ENCODE measurements at regions not wholly inside any gene's neighbourhood (a gene's known extent, or its start where the extent isn't known, plus 50 kb on each side); places are given as distances from the start of the nearest gene placed in this dataset.

DNA sequence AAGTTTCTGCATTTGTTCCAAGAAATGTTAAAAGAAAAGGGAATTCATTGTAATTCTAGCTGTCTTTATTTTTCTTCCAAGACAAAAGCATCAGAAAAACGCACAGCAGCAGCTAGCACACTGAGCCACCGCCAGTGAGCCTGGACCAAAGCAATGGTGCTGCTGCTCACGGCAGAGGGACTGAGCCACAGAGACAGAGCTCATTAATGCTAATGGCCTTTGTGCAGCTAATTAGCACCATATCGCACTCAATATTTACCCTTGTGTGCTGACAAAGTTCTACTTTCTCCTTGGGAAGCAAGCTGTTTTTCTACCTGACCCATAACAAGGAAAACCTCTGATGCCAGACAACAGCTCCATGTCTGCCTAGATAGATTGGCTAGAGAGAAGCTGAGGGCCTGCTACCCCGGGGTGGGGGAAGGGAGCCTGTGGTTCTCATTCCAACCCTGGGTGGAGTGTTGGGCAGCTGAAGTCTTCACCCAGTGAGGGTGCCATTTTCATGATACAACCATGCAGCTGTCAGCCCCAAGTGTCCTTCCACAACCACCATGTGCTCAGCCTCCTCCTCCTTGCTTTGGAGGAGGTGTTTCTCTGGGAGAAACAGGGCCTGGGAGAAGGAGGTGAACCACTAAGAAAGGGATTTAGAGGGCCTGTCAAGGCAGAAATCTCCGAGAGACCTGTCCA is 131.1 kb upstream of the NCAM1 start:
- H3K27ac ChIP-seq (ENCODE audit: low read length): no peak overlapping the region
- H3K4me3 ChIP-seq (ENCODE audit: low read depth in 1 of 2, low read length in 2 of 2): no peak overlapping the region
- H3K9me3 ChIP-seq (ENCODE audit: control insufficient read depth in 1 of 2, low read length in 2 of 2): no peaks in the 10 kb centered on the region
- no peaks in the 10 kb centered on the region for H3K27me3 ChIP-seq (ENCODE audit: low read depth, low read length)
- peaks cover 0 to 4% of the 10 kb centered on the region in 2 donors for H3K4me1 ChIP-seq (ENCODE audit: control insufficient read depth in 1 of 2, insufficient read depth in 2 of 2, low read length in 2 of 2)
- H3K36me3 ChIP-seq (ENCODE audit: control insufficient read depth in 1 of 2, insufficient read depth in 2 of 2, low read length in 2 of 2): no peaks in the 10 kb centered on the region

- no peaks in the 10 kb centered on the region for H3K9me3 ChIP-seq (ENCODE audit: control insufficient read depth in 1 of 2, low read length in 2 of 2)
- H3K27me3 ChIP-seq (ENCODE audit: low read depth, low read length): no peaks in the 10 kb centered on the region
- no peak overlapping the region for H3K4me3 ChIP-seq (ENCODE audit: low read depth in 1 of 2, low read length in 2 of 2)
- H3K4me1 ChIP-seq (ENCODE audit: control insufficient read depth in 1 of 2, insufficient read depth in 2 of 2, low read length in 2 of 2): peaks cover 0 to 4% of the 10 kb centered on the region in 2 donors
- H3K27ac ChIP-seq (ENCODE audit: low read length): no peak overlapping the region
- H3K36me3 ChIP-seq (ENCODE audit: control insufficient read depth in 1 of 2, insufficient read depth in 2 of 2, low read length in 2 of 2): no peaks in the 10 kb centered on the region
These were observed 130.2 kb upstream of the NCAM1 start for GRCh38 chr11:112831041-112831440.

- Histone ChIP-seq H3K27ac (ENCODE audit: low read length) (no peak overlapping the region), H3K27me3 (ENCODE audit: low read depth, low read length) (no peaks in the 10 kb centered on the region), H3K9me3 (ENCODE audit: control insufficient read depth in 1 of 2, low read length in 2 of 2) (no peaks in the 10 kb centered on the region), H3K4me3 (ENCODE audit: low read depth in 1 of 2, low read length in 2 of 2) (no peak overlapping the region), H3K36me3 (ENCODE audit: control insufficient read depth in 1 of 2, insufficient read depth in 2 of 2, low read length in 2 of 2) (no peaks in the 10 kb centered on the region), H3K4me1 (ENCODE audit: control insufficient read depth in 1 of 2, insufficient read depth in 2 of 2, low read length in 2 of 2) (peaks cover 0 to 4% of the 10 kb centered on the region in 2 donors)
These were observed 129.1 kb upstream of the NCAM1 start for GRCh38 chr11:112831969-112832766.

DNA sequence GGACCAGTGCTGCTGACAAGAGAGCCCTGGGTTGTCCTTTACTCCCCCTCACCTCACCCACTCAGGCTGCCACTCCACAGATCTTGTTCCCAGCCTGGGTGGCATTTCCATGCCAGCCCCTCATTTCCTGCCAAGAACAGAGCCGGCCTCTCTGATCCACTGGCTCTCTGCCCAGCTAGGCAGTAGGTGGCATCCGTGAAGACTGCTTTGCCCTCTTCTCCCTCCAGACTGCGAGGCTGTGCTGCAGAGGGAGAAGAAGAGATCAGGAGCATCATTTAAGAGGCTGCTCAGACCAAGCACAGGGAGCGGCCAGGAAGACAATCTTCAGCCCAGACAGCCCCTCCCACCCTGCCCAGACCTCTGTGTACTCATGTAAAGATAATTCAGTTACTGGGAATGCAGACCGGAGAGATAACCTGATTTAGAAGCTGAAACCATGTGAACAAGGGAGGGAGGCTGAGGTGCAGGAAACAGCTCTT is 126.9 kb upstream of the NCAM1 start:
- no peaks in the 10 kb centered on the region for H3K9me3 ChIP-seq (ENCODE audit: control insufficient read depth in 1 of 2, low read length in 2 of 2)

DNA sequence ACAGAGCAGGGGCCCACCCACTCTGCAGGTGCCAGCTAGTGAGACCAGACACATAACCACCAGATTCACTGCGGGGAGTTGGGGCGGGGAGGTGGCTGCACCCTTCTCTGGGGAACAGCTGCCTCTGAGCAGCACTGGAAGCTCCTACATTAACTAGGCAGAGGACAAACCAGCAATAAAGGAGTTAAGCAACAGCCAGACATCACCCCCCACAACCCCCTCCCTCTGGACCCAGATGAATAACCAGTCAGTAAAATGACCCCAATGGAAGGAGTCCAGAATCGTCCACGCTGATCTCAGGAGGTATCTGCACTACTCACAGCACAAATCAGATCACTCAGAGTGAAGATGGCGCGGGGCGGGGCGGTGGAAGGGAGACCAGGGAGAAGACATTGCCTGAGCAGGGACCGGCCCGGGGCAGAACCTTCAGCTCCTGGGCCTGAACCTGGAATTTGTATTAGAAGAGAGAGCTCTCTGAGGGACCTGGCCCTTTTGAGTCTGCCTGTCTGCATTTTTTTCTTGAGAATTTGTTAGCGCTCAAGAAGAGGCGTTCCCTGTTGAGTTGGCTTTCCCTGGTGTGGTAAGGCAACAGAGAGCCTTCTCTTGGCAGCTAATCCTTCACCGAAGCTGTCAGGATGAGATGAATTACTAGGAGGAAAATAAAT is 125.5 kb upstream of the NCAM1 start:
- Histone ChIP-seq H3K9me3 (ENCODE audit: control insufficient read depth in 1 of 2, low read length in 2 of 2) (no peaks in the 10 kb centered on the region), H3K36me3 (ENCODE audit: control insufficient read depth in 1 of 2, insufficient read depth in 2 of 2, low read length in 2 of 2) (no peaks in the 10 kb centered on the region), H3K4me1 (ENCODE audit: control insufficient read depth in 1 of 2, insufficient read depth in 2 of 2, low read length in 2 of 2) (peaks cover 0 to 4% of the 10 kb centered on the region in 2 donors), H3K4me3 (ENCODE audit: low read depth in 1 of 2, low read length in 2 of 2) (no peak overlapping the region), H3K27me3 (ENCODE audit: low read depth, low read length) (no peaks in the 10 kb centered on the region), H3K27ac (ENCODE audit: low read length) (no peak overlapping the region)

More for the DNA sequence above, 126.9 kb upstream of the NCAM1 start:
- no peak overlapping the region for H3K4me3 ChIP-seq (ENCODE audit: low read depth in 1 of 2, low read length in 2 of 2)
- no peaks in the 10 kb centered on the region for H3K27me3 ChIP-seq (ENCODE audit: low read depth, low read length)
- H3K27ac ChIP-seq (ENCODE audit: low read length): no peak overlapping the region
- peaks cover 0 to 4% of the 10 kb centered on the region in 2 donors for H3K4me1 ChIP-seq (ENCODE audit: control insufficient read depth in 1 of 2, insufficient read depth in 2 of 2, low read length in 2 of 2)
- no peaks in the 10 kb centered on the region for H3K36me3 ChIP-seq (ENCODE audit: control insufficient read depth in 1 of 2, insufficient read depth in 2 of 2, low read length in 2 of 2)

DNA sequence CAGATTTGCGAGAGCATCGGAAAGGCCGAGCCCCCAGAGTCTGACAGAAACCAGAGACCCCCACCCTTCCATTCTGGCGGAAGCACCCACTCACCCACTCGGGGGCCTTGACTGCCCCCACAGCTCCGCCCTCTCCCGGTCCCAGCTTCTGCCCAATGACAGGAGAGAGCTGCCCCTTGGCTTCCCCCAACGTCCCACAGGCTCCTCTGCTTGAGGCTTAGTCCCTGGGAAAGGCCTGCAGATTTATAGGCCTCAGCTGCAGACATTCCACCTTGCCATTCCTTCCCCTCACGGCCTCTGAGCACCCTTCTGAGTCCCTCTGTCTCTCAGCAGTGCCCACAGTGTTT is 125.0 kb upstream of the NCAM1 start:
- H3K4me1 ChIP-seq (ENCODE audit: control insufficient read depth in 1 of 2, insufficient read depth in 2 of 2, low read length in 2 of 2): peaks cover 0 to 4% of the 10 kb centered on the region in 2 donors

GRCh38 chr11:112837162-112837826 is 123.9 kb upstream of the NCAM1 start:
- H3K4me1 ChIP-seq (ENCODE audit: control insufficient read depth in 1 of 2, insufficient read depth in 2 of 2, low read length in 2 of 2): peaks cover 0 to 4% of the 10 kb centered on the region in 2 donors
- H3K27me3 ChIP-seq (ENCODE audit: low read depth, low read length): no peaks in the 10 kb centered on the region
- no peak overlapping the region for H3K4me3 ChIP-seq (ENCODE audit: low read depth in 1 of 2, low read length in 2 of 2)
- no peaks in the 10 kb centered on the region for H3K9me3 ChIP-seq (ENCODE audit: control insufficient read depth in 1 of 2, low read length in 2 of 2)
- H3K36me3 ChIP-seq (ENCODE audit: control insufficient read depth in 1 of 2, insufficient read depth in 2 of 2, low read length in 2 of 2): no peaks in the 10 kb centered on the region
- H3K27ac ChIP-seq (ENCODE audit: low read length): no peak overlapping the region

More for the DNA sequence above, 125.0 kb upstream of the NCAM1 start:
- Histone ChIP-seq H3K27ac (ENCODE audit: low read length) (no peak overlapping the region), H3K4me3 (ENCODE audit: low read depth in 1 of 2, low read length in 2 of 2) (no peak overlapping the region), H3K27me3 (ENCODE audit: low read depth, low read length) (no peaks in the 10 kb centered on the region), H3K9me3 (ENCODE audit: control insufficient read depth in 1 of 2, low read length in 2 of 2) (no peaks in the 10 kb centered on the region), H3K36me3 (ENCODE audit: control insufficient read depth in 1 of 2, insufficient read depth in 2 of 2, low read length in 2 of 2) (no peaks in the 10 kb centered on the region)

DNA sequence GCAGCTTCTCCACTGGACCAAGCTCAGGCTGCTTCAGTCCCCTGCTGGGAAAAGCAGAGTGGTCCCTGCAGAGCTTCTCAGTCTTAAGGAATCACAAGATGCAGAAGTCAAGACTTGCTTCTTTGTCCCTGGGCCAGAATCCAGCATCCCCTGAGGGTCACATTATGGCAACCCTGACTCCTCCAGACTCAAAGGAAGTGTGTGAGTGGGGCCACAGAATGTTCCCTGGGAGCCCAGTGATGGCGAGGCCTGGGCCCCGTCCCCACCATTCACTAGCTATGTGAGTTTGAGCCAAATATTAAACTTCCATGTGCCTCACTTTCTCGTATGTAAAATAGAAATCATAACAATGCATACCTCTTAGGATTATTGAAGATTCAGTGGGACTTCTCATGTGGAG is 122.2 kb upstream of the NCAM1 start:
- Histone ChIP-seq H3K36me3 (ENCODE audit: control insufficient read depth in 1 of 2, insufficient read depth in 2 of 2, low read length in 2 of 2) (no peaks in the 10 kb centered on the region), H3K27me3 (ENCODE audit: low read depth, low read length) (no peaks in the 10 kb centered on the region), H3K9me3 (ENCODE audit: control insufficient read depth in 1 of 2, low read length in 2 of 2) (no peaks in the 10 kb centered on the region), H3K27ac (ENCODE audit: low read length) (no peak overlapping the region), H3K4me1 (ENCODE audit: control insufficient read depth in 1 of 2, insufficient read depth in 2 of 2, low read length in 2 of 2) (peaks cover 0 to 2% of the 10 kb centered on the region in 2 donors), H3K4me3 (ENCODE audit: low read depth in 1 of 2, low read length in 2 of 2) (no peak overlapping the region)

- H3K4me1 ChIP-seq (ENCODE audit: control insufficient read depth in 1 of 2, insufficient read depth in 2 of 2, low read length in 2 of 2): no peaks in the 10 kb centered on the region
- no peaks in the 10 kb centered on the region for H3K27me3 ChIP-seq (ENCODE audit: low read depth, low read length)
- no peak overlapping the region for H3K4me3 ChIP-seq (ENCODE audit: low read depth in 1 of 2, low read length in 2 of 2)
- H3K36me3 ChIP-seq (ENCODE audit: control insufficient read depth in 1 of 2, insufficient read depth in 2 of 2, low read length in 2 of 2): no peaks in the 10 kb centered on the region
- H3K9me3 ChIP-seq (ENCODE audit: control insufficient read depth in 1 of 2, low read length in 2 of 2): no peaks in the 10 kb centered on the region
- no peak overlapping the region for H3K27ac ChIP-seq (ENCODE audit: low read length)
These were observed 119.5 kb upstream of the NCAM1 start for GRCh38 chr11:112841729-112842128.

GRCh38 chr11:112842151-112842550 is 119.1 kb upstream of the NCAM1 start:
- Histone ChIP-seq H3K27me3 (ENCODE audit: low read depth, low read length) (no peaks in the 10 kb centered on the region), H3K36me3 (ENCODE audit: control insufficient read depth in 1 of 2, insufficient read depth in 2 of 2, low read length in 2 of 2) (no peaks in the 10 kb centered on the region), H3K4me3 (ENCODE audit: low read depth in 1 of 2, low read length in 2 of 2) (no peak overlapping the region), H3K9me3 (ENCODE audit: control insufficient read depth in 1 of 2, low read length in 2 of 2) (no peaks in the 10 kb centered on the region), H3K27ac (ENCODE audit: low read length) (no peak overlapping the region), H3K4me1 (ENCODE audit: control insufficient read depth in 1 of 2, insufficient read depth in 2 of 2, low read length in 2 of 2) (no peaks in the 10 kb centered on the region)

DNA sequence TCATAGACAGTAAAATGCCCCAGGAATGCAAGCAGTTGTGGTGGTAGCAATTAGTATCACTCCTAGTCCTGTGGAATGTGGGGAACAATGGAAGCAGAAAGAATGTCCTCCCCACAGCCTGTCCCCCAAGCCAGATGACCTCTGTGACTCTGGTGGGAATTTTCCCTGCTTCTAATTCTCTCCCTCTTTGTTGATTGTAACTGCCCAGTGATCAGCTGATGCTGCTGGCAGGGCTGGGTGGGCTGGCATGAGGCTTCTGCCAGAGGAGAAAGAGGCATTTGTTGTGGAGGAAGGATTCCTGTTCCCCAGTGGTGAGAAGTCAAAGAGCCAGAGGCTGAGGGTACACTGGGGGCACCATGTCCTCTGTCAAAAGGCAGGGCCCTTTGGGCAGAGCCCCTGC is 116.7 kb upstream of the NCAM1 start:
- Histone ChIP-seq H3K27me3 (ENCODE audit: low read depth, low read length) (no peaks in the 10 kb centered on the region), H3K4me3 (ENCODE audit: low read depth in 1 of 2, low read length in 2 of 2) (no peak overlapping the region), H3K9me3 (ENCODE audit: control insufficient read depth in 1 of 2, low read length in 2 of 2) (no peaks in the 10 kb centered on the region), H3K4me1 (ENCODE audit: control insufficient read depth in 1 of 2, insufficient read depth in 2 of 2, low read length in 2 of 2) (no peaks in the 10 kb centered on the region), H3K36me3 (ENCODE audit: control insufficient read depth in 1 of 2, insufficient read depth in 2 of 2, low read length in 2 of 2) (no peaks in the 10 kb centered on the region), H3K27ac (ENCODE audit: low read length) (no peak overlapping the region)

All from muscle layer of duodenum (tissue), 2 donors.